ENCODE measurements at regions not wholly inside any gene's neighbourhood (a gene's known extent, or its start where the extent isn't known, plus 50 kb on each side); places are given as distances from the start of the nearest gene placed in this dataset.

GRCh38 chr2:67917332-67918054 is 145.3 kb downstream of the C1D start:
- Histone ChIP-seq H3K4me3 (no peak overlapping the region), H3K27ac (no peak overlapping the region), H3K4me1 (replicated peaks in 1 of 2) (no peaks in the 10 kb centered on the region), H3K9me3 (replicated peaks in 1 of 3) (no peaks in the 10 kb centered on the region), H3K27me3 (no peaks in the 10 kb centered on the region), H3K36me3 (replicated peaks in 1 of 2) (no peaks in the 10 kb centered on the region)
- DNase-seq: no peak
- WGBS, 4 donors: 78 to 97% (median 87%) methylated on average over 2 of the region's 2 CpGs
- TF ChIP-seq, protein P1, sequence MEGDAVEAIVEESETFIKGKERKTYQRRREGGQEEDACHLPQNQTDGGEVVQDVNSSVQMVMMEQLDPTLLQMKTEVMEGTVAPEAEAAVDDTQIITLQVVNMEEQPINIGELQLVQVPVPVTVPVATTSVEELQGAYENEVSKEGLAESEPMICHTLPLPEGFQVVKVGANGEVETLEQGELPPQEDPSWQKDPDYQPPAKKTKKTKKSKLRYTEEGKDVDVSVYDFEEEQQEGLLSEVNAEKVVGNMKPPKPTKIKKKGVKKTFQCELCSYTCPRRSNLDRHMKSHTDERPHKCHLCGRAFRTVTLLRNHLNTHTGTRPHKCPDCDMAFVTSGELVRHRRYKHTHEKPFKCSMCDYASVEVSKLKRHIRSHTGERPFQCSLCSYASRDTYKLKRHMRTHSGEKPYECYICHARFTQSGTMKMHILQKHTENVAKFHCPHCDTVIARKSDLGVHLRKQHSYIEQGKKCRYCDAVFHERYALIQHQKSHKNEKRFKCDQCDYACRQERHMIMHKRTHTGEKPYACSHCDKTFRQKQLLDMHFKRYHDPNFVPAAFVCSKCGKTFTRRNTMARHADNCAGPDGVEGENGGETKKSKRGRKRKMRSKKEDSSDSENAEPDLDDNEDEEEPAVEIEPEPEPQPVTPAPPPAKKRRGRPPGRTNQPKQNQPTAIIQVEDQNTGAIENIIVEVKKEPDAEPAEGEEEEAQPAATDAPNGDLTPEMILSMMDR (IDR thresholded peaks at IDR 0.05): no peak
- no peak for TF ChIP-seq POLR2A (IDR thresholded peaks at IDR 0.05)
- intact Hi-C loops (cut with DNase I): no loop called here

GRCh38 chr2:67918471-67918870 is 144.3 kb downstream of the C1D start:
- intact Hi-C loops (cut with DNase I): no loop called here
- TF ChIP-seq, protein P1 (IDR thresholded peaks at IDR 0.05): no peak
- H3K4me1 ChIP-seq (replicated peaks in 1 of 2): no peaks in the 10 kb centered on the region
- H3K27ac ChIP-seq: no peak overlapping the region
- no peak overlapping the region for H3K4me3 ChIP-seq
- WGBS, 4 donors: 67 to 88% (median 79%) methylated on average over 2 to 3 of the region's 3 CpGs
- no peaks in the 10 kb centered on the region for H3K27me3 ChIP-seq
- DNase-seq: no peak
- no peaks in the 10 kb centered on the region for H3K36me3 ChIP-seq (replicated peaks in 1 of 2)
- H3K9me3 ChIP-seq (replicated peaks in 1 of 3): no peaks in the 10 kb centered on the region

DNA sequence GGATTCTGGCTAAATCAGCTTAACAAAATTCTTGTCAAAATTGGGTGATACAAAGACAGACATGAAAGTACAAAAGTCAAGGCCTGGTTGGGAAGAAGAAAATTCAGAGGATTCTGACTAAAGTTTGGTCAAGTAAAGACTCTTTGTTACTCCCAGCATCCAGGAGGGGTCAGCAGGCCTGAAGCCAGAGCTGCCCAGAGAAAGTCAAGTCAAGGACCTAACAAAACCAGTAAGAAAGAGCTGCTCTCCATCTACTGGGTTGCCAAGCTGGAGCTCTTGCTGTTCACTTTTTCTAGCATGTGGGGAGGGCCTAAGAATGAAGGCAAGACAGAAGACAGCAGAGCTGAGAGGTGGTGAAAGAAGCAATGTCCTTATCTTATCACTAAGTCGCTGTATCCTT is 143.3 kb downstream of the C1D start:
- TF ChIP-seq, protein P1 (IDR thresholded peaks at IDR 0.05): no peak
- Histone ChIP-seq H3K27ac (no peak overlapping the region), H3K9me3 (replicated peaks in 1 of 3) (no peaks in the 10 kb centered on the region), H3K36me3 (replicated peaks in 1 of 2) (no peaks in the 10 kb centered on the region), H3K27me3 (no peaks in the 10 kb centered on the region), H3K4me3 (no peak overlapping the region), H3K4me1 (replicated peaks in 1 of 2) (no peaks in the 10 kb centered on the region)
- intact Hi-C loops (cut with DNase I): no loop called here
- WGBS, 4 donors: 59 to 88% (median 74%) methylated on average over 1 of the region's 1 CpG
- DNase-seq: no peak

DNA sequence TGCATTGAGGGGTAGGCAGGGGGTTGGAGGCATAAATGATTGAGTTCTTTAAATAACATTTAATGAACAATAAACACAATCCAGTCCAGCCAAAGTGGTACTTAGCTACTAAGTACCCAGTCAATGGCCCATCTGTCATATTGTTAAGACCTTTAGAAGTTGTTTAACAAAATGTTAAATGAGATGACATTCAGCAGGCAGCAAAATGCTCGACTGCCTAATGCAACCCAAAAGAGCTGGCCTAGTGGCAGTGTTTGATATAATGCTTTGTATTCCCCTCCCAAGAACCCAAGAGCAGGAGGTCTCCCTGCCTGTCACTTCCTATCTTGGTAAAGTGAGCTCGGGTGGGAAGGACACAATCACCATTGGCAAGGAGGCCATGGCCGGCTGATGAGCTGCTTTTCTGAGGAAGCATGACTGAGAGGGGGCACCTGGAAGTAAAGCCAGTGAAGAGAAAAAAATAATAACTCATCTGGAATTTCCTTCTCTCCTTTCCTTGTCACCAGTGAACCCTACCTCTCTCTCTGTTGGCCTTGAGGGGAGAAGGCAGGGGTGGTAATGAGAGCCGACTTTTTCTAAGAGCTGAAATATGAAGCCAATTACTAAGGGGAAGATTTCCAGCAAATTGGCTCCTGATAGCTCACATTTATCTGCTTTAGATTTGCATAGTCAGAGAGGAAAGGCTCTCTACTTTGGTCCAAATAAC is 140.6 kb downstream of the C1D start:
- 61 to 71% (median 63%) methylated on average over 3 to 4 of the region's 4 CpGs for WGBS, 4 donors
- intact Hi-C loops (cut with DNase I): no loop called here
- no peak for TF ChIP-seq POLR2A (IDR thresholded peaks at IDR 0.05)
- TF ChIP-seq, protein P1 (IDR thresholded peaks at IDR 0.05): no peak
- no peaks in the 10 kb centered on the region for H3K27me3 ChIP-seq
- no peaks in the 10 kb centered on the region for H3K36me3 ChIP-seq (replicated peaks in 1 of 2)
- H3K4me1 ChIP-seq (replicated peaks in 1 of 2): no peaks in the 10 kb centered on the region
- H3K4me3 ChIP-seq: no peak overlapping the region
- no peak for DNase-seq
- no peaks in the 10 kb centered on the region for H3K9me3 ChIP-seq (replicated peaks in 1 of 3)
- H3K27ac ChIP-seq: no peak overlapping the region

Data from adrenal gland (tissue), 9 donors.